Naive thymus-derived CD4-positive, alpha-beta T cell (primary cell): ENCODE measurements at regions not wholly inside any gene's neighbourhood (a gene's known extent, or its start where the extent isn't known, plus 50 kb on each side); places are given as distances from the start of the nearest gene placed in this dataset.

Experiments used
- ATAC-seq: fragments of 150-1000 bp; cut with Tn5 transposase; 2 replicates; pipeline ENCODE4 v1.10.0; 2021; ENCODE audit warnings: mild to moderate bottlenecking, moderate library complexity
- CTCF ChIA-PET: fragments of 350-600 bp; sonication (Branson Sonifier 250); formaldehyde crosslinking; loops from one replicate; lab custom pipeline; 2021; ENCODE audit warnings: antibody characterized with exemption; lab: Charles Lee
- POLR2A ChIA-PET: fragments of 350-600 bp; sonication (Branson Sonifier 250); formaldehyde crosslinking; loops from one replicate; lab custom pipeline; 2021; ENCODE audit warnings: antibody characterized with exemption, inconsistent platforms; lab: Charles Lee
- DNase-seq, 9 donors: peaks; one replicate each; pipeline versions ENCODE4 v3.0.0 to v3.0.0-alpha.2; 2020 to 2022; ENCODE audit warnings: mixed read lengths in 1 of 9
- H3K27ac ChIP-seq: one replicate; pipeline ENCODE4 v1.7.0; 2013; ENCODE audit warnings: mild to moderate bottlenecking, low read depth, low read length, moderate library complexity
- H3K27me3 ChIP-seq, 2 donors: one replicate each; pipeline ENCODE4 v1.7.0; 2013; ENCODE audit warnings: low read length in 2 of 2, mild to moderate bottlenecking in 2 of 2, moderate library complexity in 2 of 2; ENCODE audit not compliant: control insufficient read depth in 2 of 2, insufficient read depth in 2 of 2
- H3K36me3 ChIP-seq, 3 experiments: 1 replicate in 2 of 3; 2 replicates in 1 of 3; pipeline ENCODE4 v1.7.0; 2013; ENCODE audit warnings: low read length in 3 of 3, mild to moderate bottlenecking in 3 of 3, moderate library complexity in 1 of 3; ENCODE audit not compliant: insufficient read depth in 3 of 3, control insufficient read depth in 2 of 3
- H3K4me1 ChIP-seq, 2 donors: one replicate each; pipeline ENCODE4 v1.7.0; 2013; ENCODE audit warnings: low read length in 2 of 2, mild to moderate bottlenecking in 2 of 2, moderate library complexity in 1 of 2; ENCODE audit not compliant: control insufficient read depth in 2 of 2, insufficient read depth in 2 of 2
- H3K4me3 ChIP-seq: 2 replicates; pipeline ENCODE4 v1.7.0; 2013; ENCODE audit warnings: mild to moderate bottlenecking, low read length
- H3K9me3 ChIP-seq, 3 experiments: 1 replicate in 2 of 3; 2 replicates in 1 of 3; pipeline ENCODE4 v1.7.0; 2013; ENCODE audit warnings: low read length in 3 of 3; ENCODE audit not compliant: control insufficient read depth in 2 of 3
- H3K27ac Mint-ChIP-seq, 9 donors: one replicate each; pipeline ENCODE4 v1.8.0; 2020 to 2022; ENCODE audit warnings: mixed read lengths in 9 of 9, mild to moderate bottlenecking in 8 of 9, moderate library complexity in 5 of 9, inconsistent platforms in 2 of 9
- H3K27me3 Mint-ChIP-seq, 5 donors: one replicate each; pipeline ENCODE4 v1.8.0; 2021 to 2022; ENCODE audit warnings: mixed read lengths in 5 of 5, mild to moderate bottlenecking in 1 of 5
- H3K36me3 Mint-ChIP-seq, 5 donors: one replicate each; pipeline ENCODE4 v1.8.0; 2020 to 2022; ENCODE audit warnings: mixed read lengths in 5 of 5, mild to moderate bottlenecking in 3 of 5, inconsistent platforms in 1 of 5
- H3K4me1 Mint-ChIP-seq, 7 donors: one replicate each; pipeline ENCODE4 v1.8.0; 2020 to 2022; ENCODE audit warnings: mixed read lengths in 7 of 7, mild to moderate bottlenecking in 3 of 7, inconsistent platforms in 1 of 7
- H3K4me3 Mint-ChIP-seq, 10 donors: one replicate each; pipeline ENCODE4 v1.8.0; 2020 to 2022; ENCODE audit warnings: mild to moderate bottlenecking in 10 of 10, mixed read lengths in 10 of 10, moderate library complexity in 6 of 10, inconsistent platforms in 2 of 10
- H3K9me3 Mint-ChIP-seq, 11 donors: one replicate each; pipeline ENCODE4 v1.8.0; 2020 to 2022; ENCODE audit warnings: mixed read lengths in 11 of 11, mild to moderate bottlenecking in 4 of 11, inconsistent platforms in 1 of 11, moderate library complexity in 1 of 11
- intact Hi-C, 2 donors: fragments of 100-400 bp; cut with micrococcal nuclease; formaldehyde crosslinking; loops; one replicate each; pipeline ENCODE4 v1.15.1; 2023

GRCh38 chr6:7051780-7052442 lies 55.9 kb upstream of the RREB1 start:
- H3K4me1 Mint-ChIP-seq, result peaks cover 5 to 22% (median 14%) of the 10 kb centered on the region in 7 donors
- H3K4me3 Mint-ChIP-seq, result peak overlapping the region; percentile 20 to 89 (median 78)
- ATAC-seq, result peak; percentile 83
- H3K27me3 ChIP-seq, result no peaks in the 10 kb centered on the region
- no peaks in the 10 kb centered on the region for H3K36me3 Mint-ChIP-seq
- peaks cover 0 to 68% (median 0%) of the 10 kb centered on the region in 5 donors for H3K27me3 Mint-ChIP-seq
- H3K9me3 ChIP-seq, result no peaks in the 10 kb centered on the region
- POLR2A ChIA-PET, result interaction anchor here (0.7 to 3.4 kb wide), 5 partner anchors 22 to 90 kb away, joined by 3 to 23 read pairs (median 5); partner anchors contain the start of gene RREB1
- peak overlapping the region in 5 of 9 donors; percentile 38 to 86 (median 77) for H3K27ac Mint-ChIP-seq
- peak; percentile 34 to 81 (median 70) for DNase-seq
- no peaks in the 10 kb centered on the region for H3K9me3 Mint-ChIP-seq
- CTCF ChIA-PET, result no interaction called here
- H3K27ac ChIP-seq, result peak overlapping the region; percentile 59
- peak overlapping the region; percentile 77 for H3K4me3 ChIP-seq
- intact Hi-C loops, result loop anchor here in 1 of 2 donors (1.0 to 2.0 kb wide), 6 partner anchors 21 to 261 kb away; partner anchors contain the start of genes RREB1 and SSR1
- H3K36me3 ChIP-seq, result no peaks in the 10 kb centered on the region
- H3K4me1 ChIP-seq, result peaks cover 0 to 4% of the 10 kb centered on the region in 2 donors

DNA sequence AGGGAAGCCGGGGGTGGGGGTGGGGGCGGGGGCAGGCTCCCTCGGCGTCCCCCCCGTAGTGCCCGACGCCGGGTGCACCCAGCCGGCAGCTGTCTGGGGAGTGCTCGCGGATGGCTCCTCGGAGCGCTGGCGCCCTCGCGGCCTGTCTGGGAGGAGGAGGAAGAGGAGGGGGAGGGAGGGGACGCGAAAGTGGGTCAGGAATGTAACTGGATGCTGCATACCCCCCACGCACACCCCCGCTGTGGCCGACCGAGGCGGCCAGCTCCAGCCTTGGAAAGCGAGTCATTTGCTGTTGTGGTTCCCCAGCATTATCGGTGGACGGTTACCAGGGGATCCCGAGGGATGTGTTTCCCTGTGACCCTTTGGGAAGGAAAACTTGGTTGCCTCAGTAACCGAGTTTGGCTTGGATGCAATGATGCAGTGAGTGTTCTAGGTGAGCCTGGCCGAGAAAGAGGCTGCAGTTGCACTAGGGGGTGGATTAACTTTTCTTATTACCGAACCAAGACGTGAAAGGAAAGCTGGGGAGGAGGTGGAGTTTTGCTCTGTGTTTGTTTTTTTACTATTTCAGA lies 55.2 kb upstream of the RREB1 start:
- DNase-seq (peak in 7 of 9 donors; percentile 12 to 48 (median 28)), ATAC-seq (peak; percentile 13)
- Mint-ChIP-seq H3K27ac (peak overlapping the region in 8 of 9 donors; percentile 51 to 90 (median 85)), H3K27me3 (peaks cover 0 to 68% (median 0%) of the 10 kb centered on the region in 5 donors), H3K4me3 (peak overlapping the region in 9 of 10 donors; percentile 73 to 89 (median 82)), H3K36me3 (no peaks in the 10 kb centered on the region), H3K4me1 (peaks cover 7 to 25% (median 14%) of the 10 kb centered on the region in 7 donors), H3K9me3 (no peaks in the 10 kb centered on the region)
- peak overlapping the region; percentile 53 for H3K4me3 ChIP-seq
- no peaks in the 10 kb centered on the region for H3K36me3 ChIP-seq
- ChIA-PET CTCF (no interaction called here), POLR2A (interaction anchor here (0.8 to 3.4 kb wide), 7 partner anchors 21 to 89 kb away, joined by 3 to 23 read pairs (median 3); partner anchors contain the start of gene RREB1)
- no peaks in the 10 kb centered on the region for H3K9me3 ChIP-seq
- H3K27ac ChIP-seq, result peak overlapping the region; percentile 59
- intact Hi-C loops, result loop anchor here in 1 of 2 donors (1.0 to 2.0 kb wide), 2 partner anchors 21 to 86 kb away; no protein-coding TSS in a partner anchor
- H3K27me3 ChIP-seq, result no peaks in the 10 kb centered on the region
- H3K4me1 ChIP-seq, result peaks cover 0 to 4% of the 10 kb centered on the region in 2 donors

DNA sequence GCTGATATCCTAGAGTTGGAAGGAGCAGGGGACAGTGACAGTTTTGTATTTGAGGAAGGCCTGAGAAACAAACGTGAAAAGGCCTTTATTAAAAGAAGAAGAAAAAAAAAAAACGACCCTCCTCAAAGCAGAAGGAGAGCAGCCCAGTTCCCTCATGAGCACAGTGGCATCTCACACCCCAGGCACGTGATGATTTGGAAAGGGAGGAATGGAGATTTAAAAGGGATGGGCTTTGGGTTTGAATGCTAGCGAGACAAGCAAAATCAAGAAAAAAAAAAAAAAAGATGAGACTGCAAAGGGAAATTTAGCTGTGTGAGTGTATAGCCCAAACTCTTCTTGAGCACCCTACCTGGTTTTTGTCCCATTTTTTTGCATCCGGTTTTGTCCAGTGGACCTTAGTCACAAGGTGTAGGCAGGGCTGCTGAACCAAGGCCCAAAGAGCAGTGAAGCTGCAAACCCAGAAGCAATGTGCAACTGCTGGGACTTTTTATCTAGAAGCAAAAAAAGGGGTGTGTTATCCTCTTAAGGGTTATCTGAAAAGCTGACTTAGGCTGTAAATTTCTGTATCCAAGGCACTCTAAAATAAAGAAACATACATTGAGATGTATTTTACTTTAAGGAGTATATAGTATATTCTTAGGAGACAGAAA lies 54.5 kb upstream of the RREB1 start:
- Mint-ChIP-seq H3K9me3 (no peaks in the 10 kb centered on the region), H3K4me3 (peak overlapping the region in 9 of 10 donors; percentile 73 to 89 (median 82)), H3K27ac (peak overlapping the region in 8 of 9 donors; percentile 51 to 90 (median 85)), H3K4me1 (peaks cover 7 to 27% (median 14%) of the 10 kb centered on the region in 7 donors), H3K36me3 (no peaks in the 10 kb centered on the region), H3K27me3 (peaks cover 0 to 65% (median 0%) of the 10 kb centered on the region in 5 donors)
- ChIA-PET POLR2A (interaction anchor here (0.8 to 3.4 kb wide), 9 partner anchors 20 to 92 kb away, joined by 3 to 23 read pairs (median 4); partner anchors contain the start of gene RREB1), CTCF (interaction anchor here (0.6 kb wide), 1 partner anchor 276 kb away, joined by 4 read pairs; no protein-coding TSS in a partner anchor)
- Histone ChIP-seq H3K27ac (peak overlapping the region; percentile 59), H3K36me3 (no peaks in the 10 kb centered on the region), H3K4me3 (no peak overlapping the region), H3K9me3 (no peaks in the 10 kb centered on the region), H3K27me3 (no peaks in the 10 kb centered on the region), H3K4me1 (peaks cover 0 to 4% of the 10 kb centered on the region in 2 donors)
- peak in 1 of 9 donors; percentile 3 for DNase-seq
- no peak for ATAC-seq
- intact Hi-C loops, result loop anchor here in 1 of 2 donors (2.0 kb wide), 1 partner anchor 86 kb away; no protein-coding TSS in a partner anchor
